Panc1 (cell line): ENCODE measurements at regions not wholly inside any gene's neighbourhood (a gene's known extent, or its start where the extent isn't known, plus 50 kb on each side); places are given as distances from the start of the nearest gene placed in this dataset.

Experiments
- CTCF ChIP-seq: fragments of 450-650 bp; IDR thresholded peaks from 2 replicates; pipeline ENCODE4 v1.5.1; 2017; ENCODE audit warnings: mild to moderate bottlenecking
- POLR2AphosphoS5 ChIP-seq: IDR thresholded peaks from 2 replicates; pipeline ENCODE4 v1.6.1; 2012; ENCODE audit warnings: mild to moderate bottlenecking, low read depth, low read length, moderate library complexity
- SIN3A ChIP-seq: IDR thresholded peaks from 2 replicates; pipeline ENCODE4 v1.6.1; 2012; ENCODE audit warnings: low read depth, mild to moderate bottlenecking, low read length, moderate library complexity, borderline replicate concordance; ENCODE audit not compliant: insufficient read depth
- TCF7L2 ChIP-seq: IDR thresholded peaks from 2 replicates; pipeline ENCODE4 v1.6.1; 2011; ENCODE audit warnings: mild to moderate bottlenecking, low read depth, low read length, inconsistent platforms

- TF ChIP-seq CTCF (no peak), POLR2AphosphoS5 (no peak), TCF7L2 (no peak), SIN3A (no peak)
These were observed 1141.4 kb downstream of the TBL1XR1 start for GRCh38 chr3:176055836-176056235.
